Hepatocyte (in vitro differentiated cells): ENCODE measurements at regions not wholly inside any gene's neighbourhood (a gene's known extent, or its start where the extent isn't known, plus 50 kb on each side); places are given as distances from the start of the nearest gene placed in this dataset.

ENCODE experiments used
- DNase-seq: peaks from one replicate; pipeline ENCODE4 v3.0.0-alpha.2; 2016; ENCODE audit warnings: low spot score
- H2AFZ ChIP-seq: fragments of 200-600 bp; sonication (generic); 2 replicates; pipeline ENCODE4 v1.6.0; 2016; ENCODE audit warnings: antibody characterized with exemption, mild to moderate bottlenecking
- H3K27ac ChIP-seq: fragments of 200-600 bp; sonication (generic); 2 replicates; pipeline ENCODE4 v1.5.1; 2016; ENCODE audit warnings: mild to moderate bottlenecking
- H3K27me3 ChIP-seq: fragments of 200-600 bp; sonication (generic); 2 replicates; pipeline ENCODE4 v1.6.1; 2016
- H3K36me3 ChIP-seq: fragments of 200-600 bp; sonication (generic); replicated peaks from 2 replicates; pipeline ENCODE4 v1.5.1; 2016; ENCODE audit warnings: low read depth; ENCODE audit not compliant: insufficient read depth
- H3K4me1 ChIP-seq: fragments of 200-600 bp; sonication (generic); 2 replicates; pipeline ENCODE4 v1.5.1; 2016; ENCODE audit warnings: mild to moderate bottlenecking, moderate library complexity; ENCODE audit not compliant: insufficient read depth
- H3K4me2 ChIP-seq: fragments of 200-600 bp; sonication (generic); 2 replicates; pipeline ENCODE4 v1.6.0; 2016
- H3K4me3 ChIP-seq: fragments of 200-600 bp; sonication (generic); 2 replicates; pipeline ENCODE4 v1.5.1; 2016; ENCODE audit warnings: mild to moderate bottlenecking
- H3K79me2 ChIP-seq: fragments of 200-600 bp; sonication (generic); 2 replicates; pipeline ENCODE4 v1.6.0; 2017; ENCODE audit warnings: mild to moderate bottlenecking
- H3K9me2 ChIP-seq: fragments of 200-600 bp; sonication (generic); replicated peaks from 2 replicates; pipeline ENCODE4 v1.6.0; 2017; ENCODE audit warnings: mild to moderate bottlenecking; ENCODE audit not compliant: insufficient read depth
- H3K9me3 ChIP-seq: fragments of 200-600 bp; sonication (generic); 2 replicates; pipeline ENCODE4 v1.5.1; 2016; ENCODE audit warnings: low read depth, mild to moderate bottlenecking
- H4K20me1 ChIP-seq: fragments of 200-600 bp; sonication (generic); 2 replicates; pipeline ENCODE4 v1.6.0; 2016; ENCODE audit warnings: mild to moderate bottlenecking; ENCODE audit not compliant: insufficient read depth, poor library complexity, severe bottlenecking
- CTCF ChIP-seq: fragments of 200-600 bp; sonication (generic); IDR thresholded peaks from 2 replicates; pipeline ENCODE4 v1.5.1; 2016; ENCODE audit warnings: antibody characterized with exemption, mild to moderate bottlenecking; ENCODE audit not compliant: poor library complexity
- EZH2 ChIP-seq: fragments of 200-600 bp; sonication (generic); IDR thresholded peaks from 2 replicates; pipeline ENCODE4 v1.6.1; 2016; ENCODE audit warnings: antibody characterized with exemption, mild to moderate bottlenecking, borderline replicate concordance
- EZH2phosphoT487 ChIP-seq: fragments of 200-600 bp; sonication (generic); IDR thresholded peaks from one replicate; pipeline ENCODE4 v1.6.1; 2018; ENCODE audit warnings: antibody characterized with exemption, mild to moderate bottlenecking, low read depth, moderate library complexity; ENCODE audit not compliant: unreplicated experiment, severe bottlenecking
- WGBS: methylation state at CpG from one replicate; pipeline ENCODE4 v1.1.6; 2016; ENCODE audit warnings: low lambda C conversion rate; ENCODE audit errors: missing lambda C conversion rate; 5-methylcytosine and 5-hydroxymethylcytosine counted together

GRCh38 chr17:13435230-13435629, 166.5 kb downstream of the HS3ST3A1 start:
- H3K27me3 ChIP-seq: no peaks in the 10 kb centered on the region
- H3K4me1 ChIP-seq: peaks cover 4% of the 10 kb centered on the region
- H3K4me3 ChIP-seq: no peak overlapping the region
- no peaks in the 10 kb centered on the region for H3K79me2 ChIP-seq
- no peaks in the 10 kb centered on the region for H3K9me3 ChIP-seq
- no peak overlapping the region for H3K27ac ChIP-seq
- TF ChIP-seq CTCF (no peak), EZH2 (no peak), EZH2phosphoT487 (no peak)
- 87% methylated on average over 3 of the region's 3 CpGs for WGBS
- no peak for DNase-seq
- no peaks in the 10 kb centered on the region for H3K9me2 ChIP-seq
- no peak overlapping the region for H3K4me2 ChIP-seq
- no peaks in the 10 kb centered on the region for H4K20me1 ChIP-seq
- no peaks in the 10 kb centered on the region for H3K36me3 ChIP-seq
- no peak overlapping the region for H2AFZ ChIP-seq

GRCh38 chr17:13429201-13429600, 172.5 kb downstream of the HS3ST3A1 start:
- WGBS: 32% methylated on average over 5 of the region's 5 CpGs
- no peak overlapping the region for H3K4me3 ChIP-seq
- no peaks in the 10 kb centered on the region for H3K36me3 ChIP-seq
- TF ChIP-seq EZH2phosphoT487: no peak
- no peak for TF ChIP-seq EZH2
- TF ChIP-seq CTCF: no peak
- H3K4me2 ChIP-seq: no peak overlapping the region
- no peaks in the 10 kb centered on the region for H3K9me3 ChIP-seq
- no peaks in the 10 kb centered on the region for H3K9me2 ChIP-seq
- H3K79me2 ChIP-seq: no peaks in the 10 kb centered on the region
- no peaks in the 10 kb centered on the region for H4K20me1 ChIP-seq
- H3K27me3 ChIP-seq: no peaks in the 10 kb centered on the region
- H3K27ac ChIP-seq: peak overlapping the region; percentile 68
- DNase-seq: peak; percentile 57
- H2AFZ ChIP-seq: peak overlapping the region; percentile 15
- H3K4me1 ChIP-seq: peaks cover 14% of the 10 kb centered on the region

- no peaks in the 10 kb centered on the region for H3K9me2 ChIP-seq
- H3K27ac ChIP-seq: peak overlapping the region; percentile 50
- H4K20me1 ChIP-seq: no peaks in the 10 kb centered on the region
- no peak overlapping the region for H3K4me3 ChIP-seq
- no peaks in the 10 kb centered on the region for H3K36me3 ChIP-seq
- H3K79me2 ChIP-seq: no peaks in the 10 kb centered on the region
- no peak overlapping the region for H3K4me2 ChIP-seq
- no peak for DNase-seq
- no peak overlapping the region for H2AFZ ChIP-seq
- TF ChIP-seq CTCF: no peak
- no peak for TF ChIP-seq EZH2phosphoT487
- TF ChIP-seq EZH2: no peak
- peaks cover 14% of the 10 kb centered on the region for H3K4me1 ChIP-seq
- H3K9me3 ChIP-seq: no peaks in the 10 kb centered on the region
- no peaks in the 10 kb centered on the region for H3K27me3 ChIP-seq
- WGBS: 53% methylated on average over 2 of the region's 2 CpGs
Measured at GRCh38 chr17:13428611-13429042, 173.1 kb downstream of the HS3ST3A1 start.

DNA sequence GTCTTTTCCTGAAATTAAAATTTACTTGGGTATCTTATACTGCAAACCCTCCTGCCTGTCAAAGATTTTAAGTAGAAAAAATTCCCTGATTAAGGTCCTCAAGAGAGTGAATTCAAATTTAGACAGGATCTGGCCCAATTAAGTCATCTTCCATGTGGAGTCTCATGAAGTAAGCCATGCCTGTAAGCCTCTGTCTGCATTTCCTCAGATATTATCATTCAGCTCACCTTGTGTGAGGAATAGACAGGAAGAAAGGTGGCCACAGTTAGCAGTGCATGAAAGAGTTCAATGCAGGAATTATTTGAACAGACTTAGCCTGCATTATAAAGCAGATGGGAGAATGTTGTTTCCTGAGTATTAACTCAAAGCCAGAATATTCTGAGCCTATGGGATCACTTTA, 174.7 kb downstream of the HS3ST3A1 start:
- Histone ChIP-seq H3K4me3 (no peak overlapping the region), H3K4me1 (peaks cover 14% of the 10 kb centered on the region), H2AFZ (no peak overlapping the region), H3K9me3 (no peaks in the 10 kb centered on the region), H3K4me2 (no peak overlapping the region), H3K27ac (no peak overlapping the region), H3K9me2 (no peaks in the 10 kb centered on the region), H3K79me2 (no peaks in the 10 kb centered on the region), H3K36me3 (no peaks in the 10 kb centered on the region), H3K27me3 (no peaks in the 10 kb centered on the region), H4K20me1 (no peaks in the 10 kb centered on the region)
- DNase-seq: no peak
- TF ChIP-seq EZH2: no peak
- no peak for TF ChIP-seq CTCF
- TF ChIP-seq EZH2phosphoT487: no peak
